Amniotic stem cell (primary cell): ENCODE measurements at regions not wholly inside any gene's neighbourhood (a gene's known extent, or its start where the extent isn't known, plus 50 kb on each side); places are given as distances from the start of the nearest gene placed in this dataset.
"Not testable (repeated sequence)": the region's sequence is repeated elsewhere in the genome, so short reads cannot be mapped to it uniquely, and the experiment has no call there.

Experiments used
- DNase-seq: peaks from one replicate; lab custom pipeline; 2025; lab: John Stamatoyannopoulos, UW

- no peak for DNase-seq
Observed at GRCh38 chr6:144395014-144395413, 109.9 kb downstream of the UTRN start.

GRCh38 chr6:144395826-144396225, 110.7 kb downstream of the UTRN start:
- no peak for DNase-seq

DNA sequence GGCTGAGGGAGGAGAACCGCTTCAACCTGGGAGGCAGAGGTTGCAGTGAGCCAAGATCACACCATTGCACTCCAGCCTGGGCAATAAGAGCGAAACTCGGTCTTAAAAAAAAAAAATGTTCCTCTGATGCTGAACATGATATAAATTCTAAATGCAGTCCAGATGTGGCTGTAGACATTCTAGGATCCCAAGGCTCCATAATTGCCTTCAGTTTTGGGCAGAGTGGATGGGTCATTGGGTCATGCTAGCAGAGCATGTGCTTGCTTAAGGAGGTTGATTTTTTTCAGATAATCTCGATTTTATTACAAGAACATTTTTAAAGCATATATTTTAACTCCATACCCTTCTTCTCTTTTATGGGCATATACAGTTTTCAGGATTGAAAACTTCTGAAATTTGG, 112.0 kb downstream of the UTRN start:
- DNase-seq: no peak

DNA sequence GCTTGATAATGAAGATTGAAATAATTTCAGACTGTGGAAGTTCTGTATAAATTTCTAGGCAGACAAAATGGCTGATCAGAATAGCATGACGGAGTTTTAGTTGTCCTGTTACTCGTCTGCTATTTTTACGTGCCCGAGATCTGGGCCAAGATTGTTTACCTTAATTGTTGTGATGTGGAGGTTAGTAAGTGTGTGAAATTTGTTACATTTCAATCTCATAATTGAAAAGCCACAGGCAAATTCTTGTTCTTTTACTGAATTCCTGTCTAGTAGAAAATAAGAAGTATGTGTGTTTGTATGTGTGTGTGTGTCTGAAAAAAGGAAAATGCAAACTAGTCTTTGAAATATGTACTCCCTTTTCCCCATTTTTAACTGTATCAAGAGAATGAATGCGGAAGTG, 115.2 kb downstream of the UTRN start:
- DNase-seq: no peak

DNA sequence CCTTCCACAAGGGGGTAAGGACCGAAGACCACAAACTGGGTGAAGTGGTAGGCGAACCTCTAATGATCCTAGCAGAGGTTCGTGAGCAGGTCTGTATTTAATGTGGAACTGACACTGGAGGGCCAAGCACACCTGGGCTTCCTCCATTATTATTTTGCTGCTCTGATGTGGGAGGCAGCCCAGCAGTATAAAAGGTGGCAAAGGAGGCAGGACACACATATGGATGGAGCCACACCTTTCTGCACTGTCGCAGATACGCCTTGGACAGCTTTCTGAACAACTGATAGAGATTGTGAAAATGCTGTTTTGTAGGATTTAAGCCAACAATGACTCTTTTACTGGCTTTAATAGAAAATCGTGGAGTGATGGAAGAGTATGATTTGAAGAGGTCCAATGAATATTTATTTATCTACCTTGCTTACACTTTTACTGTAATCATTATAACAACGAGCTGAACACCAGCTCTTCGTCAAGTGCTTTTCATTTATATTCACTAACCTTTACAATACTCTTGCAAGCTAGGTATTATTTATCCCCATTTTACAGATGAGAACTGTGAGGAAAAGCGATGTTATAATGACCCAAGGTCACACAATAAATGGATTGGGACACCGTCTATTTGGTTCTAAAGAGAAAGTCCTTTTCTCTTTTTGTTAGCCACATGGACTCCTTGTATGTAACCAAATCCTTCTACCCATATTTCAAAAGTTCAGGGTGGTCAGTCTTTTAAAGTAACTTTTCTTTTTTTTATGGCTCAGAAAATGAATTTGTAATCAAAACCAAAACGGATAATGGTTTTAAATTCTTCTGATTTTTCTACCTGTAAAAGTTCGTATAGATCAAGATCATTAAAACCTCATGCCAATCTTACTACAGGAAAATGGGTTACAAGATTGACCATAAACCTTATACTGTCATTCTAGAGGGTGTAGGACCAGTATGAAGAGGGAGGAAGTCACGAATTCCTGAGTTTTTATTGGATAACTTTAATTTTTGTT, 116.9 kb downstream of the UTRN start:
- DNase-seq: no peak

- no peak for DNase-seq
Observed at GRCh38 chr6:144402750-144403149, 117.6 kb downstream of the UTRN start.

- no peak for DNase-seq
Observed at GRCh38 chr6:144405163-144405562, 120.0 kb downstream of the UTRN start.

GRCh38 chr6:144406796-144407195, 121.7 kb downstream of the UTRN start:
- no peak for DNase-seq

DNA sequence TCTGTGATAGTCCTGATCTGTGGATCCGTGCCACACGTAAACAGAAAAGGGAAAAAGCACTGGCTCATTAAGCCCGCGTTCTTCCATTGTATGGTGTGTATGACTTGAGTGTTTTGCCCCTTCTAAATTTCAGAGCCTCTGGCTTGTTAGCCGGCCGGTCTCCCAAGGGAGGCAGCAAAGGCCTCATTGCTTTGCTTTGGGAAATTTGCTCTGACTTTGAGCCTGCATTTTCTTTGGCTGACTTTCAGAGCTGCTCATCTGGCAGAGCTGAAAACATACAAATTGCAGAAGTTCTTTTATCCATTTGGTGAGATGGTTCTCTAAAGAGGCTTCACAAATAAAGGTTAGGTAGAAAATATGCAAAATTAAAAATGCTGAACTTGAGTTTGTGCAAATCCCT, 123.0 kb downstream of the UTRN start:
- no peak for DNase-seq

DNA sequence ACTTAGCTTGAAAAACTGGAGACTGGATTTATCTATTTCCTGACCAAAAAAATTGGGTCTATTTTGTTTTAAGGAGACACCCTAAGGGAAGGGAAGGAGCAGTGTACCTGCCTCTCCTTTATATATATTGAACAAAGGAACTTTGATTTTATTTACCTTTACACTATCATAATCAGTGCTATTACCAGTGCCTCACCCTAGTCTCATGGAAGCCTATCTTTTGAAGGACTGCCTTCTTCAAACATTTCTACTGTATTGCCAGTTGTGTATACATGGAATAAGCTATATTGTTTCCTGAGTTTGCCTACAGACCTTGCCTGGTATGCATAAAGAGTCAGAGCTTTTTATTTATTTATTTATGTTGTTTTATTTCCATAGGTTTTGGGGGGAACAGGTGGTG, 124.9 kb downstream of the UTRN start:
- no peak for DNase-seq

DNA sequence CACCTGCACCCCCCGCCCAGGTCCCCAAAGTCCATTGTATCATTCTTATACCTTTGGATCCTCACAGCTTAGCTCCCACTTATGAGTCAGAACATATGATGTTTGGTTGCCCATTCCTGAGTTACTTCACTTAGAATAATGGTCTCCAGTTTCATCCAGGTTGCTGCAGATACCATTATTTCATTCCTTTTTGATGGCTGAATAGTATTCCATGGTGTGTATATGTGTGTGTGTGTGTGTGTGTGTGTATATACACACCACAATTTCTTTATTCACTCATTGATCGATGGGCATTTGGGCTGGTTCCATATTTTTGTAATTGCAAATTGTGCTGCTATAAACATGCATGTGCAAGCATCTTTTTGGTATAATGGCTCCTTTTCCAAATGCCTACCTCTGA, 125.4 kb downstream of the UTRN start:
- not testable (repeated sequence) for DNase-seq

GRCh38 chr6:144411531-144412165, 126.5 kb downstream of the UTRN start:
- DNase-seq: no peak

DNA sequence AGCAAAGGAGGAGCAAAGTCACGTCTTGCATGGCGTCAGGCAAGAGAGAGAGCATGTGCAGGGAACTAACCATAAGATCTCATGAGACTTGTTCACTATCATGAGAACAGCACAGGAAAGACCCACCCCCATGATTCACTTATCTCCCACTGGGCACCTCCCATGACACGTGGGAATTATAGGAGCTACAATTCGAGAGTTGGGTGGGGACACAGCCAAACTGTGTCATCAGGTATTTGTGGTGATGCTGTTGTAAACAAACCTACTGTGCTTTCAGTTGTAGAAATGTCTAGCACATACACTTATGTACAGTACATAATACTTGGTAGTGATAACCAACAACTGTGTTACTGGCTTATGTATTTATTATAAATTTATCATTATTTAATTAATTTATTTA, 128.3 kb downstream of the UTRN start:
- no peak for DNase-seq

- peak; percentile 29 for DNase-seq
Observed at GRCh38 chr6:144415014-144415413, 129.9 kb downstream of the UTRN start.

DNA sequence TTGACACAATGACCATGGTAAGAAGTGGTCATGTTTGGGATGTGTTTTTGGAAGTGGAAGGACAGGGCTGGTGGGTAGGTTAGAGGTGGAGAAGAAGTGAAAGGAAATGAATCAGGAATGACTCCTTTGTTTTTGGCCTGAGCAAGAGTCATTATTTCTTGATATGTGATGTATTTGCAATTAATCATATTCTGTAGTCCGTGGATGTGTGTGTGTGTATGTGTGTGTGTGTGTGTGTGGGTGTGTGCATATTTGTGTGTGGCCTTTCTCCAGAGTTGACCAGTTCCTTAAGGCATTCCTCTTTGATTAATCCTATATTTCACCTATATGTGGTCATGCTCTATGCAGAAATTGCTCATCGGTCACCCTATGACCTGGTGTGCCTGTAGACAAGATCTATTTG, 130.7 kb downstream of the UTRN start:
- DNase-seq: no peak

DNA sequence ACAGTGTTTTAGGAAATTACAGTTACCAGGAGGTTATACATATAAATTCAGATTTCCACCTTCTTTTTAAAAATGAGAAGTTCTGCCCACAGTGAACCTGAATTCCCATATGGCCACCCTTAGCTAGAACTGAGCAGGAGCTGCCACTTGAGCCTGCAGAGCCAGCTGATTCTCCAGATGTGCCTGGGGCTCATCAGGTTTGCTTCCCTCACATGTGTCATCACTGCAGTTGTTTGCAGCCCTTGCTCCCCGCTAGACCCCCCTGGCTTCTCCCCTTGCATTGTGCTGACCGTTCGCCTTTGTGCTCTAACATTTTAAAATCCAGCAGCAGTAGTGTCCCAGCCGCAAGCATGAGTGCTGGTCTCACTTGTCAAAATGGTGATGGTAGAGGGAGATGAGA, 131.1 kb downstream of the UTRN start:
- DNase-seq: no peak

- DNase-seq: no peak
Observed at GRCh38 chr6:144416773-144417172, 131.6 kb downstream of the UTRN start.

GRCh38 chr6:144417681-144418080, 132.5 kb downstream of the UTRN start:
- no peak for DNase-seq

GRCh38 chr6:144418959-144419545, 133.9 kb downstream of the UTRN start:
- no peak for DNase-seq

GRCh38 chr6:144423167-144423566, 138.0 kb downstream of the UTRN start:
- DNase-seq: no peak

DNA sequence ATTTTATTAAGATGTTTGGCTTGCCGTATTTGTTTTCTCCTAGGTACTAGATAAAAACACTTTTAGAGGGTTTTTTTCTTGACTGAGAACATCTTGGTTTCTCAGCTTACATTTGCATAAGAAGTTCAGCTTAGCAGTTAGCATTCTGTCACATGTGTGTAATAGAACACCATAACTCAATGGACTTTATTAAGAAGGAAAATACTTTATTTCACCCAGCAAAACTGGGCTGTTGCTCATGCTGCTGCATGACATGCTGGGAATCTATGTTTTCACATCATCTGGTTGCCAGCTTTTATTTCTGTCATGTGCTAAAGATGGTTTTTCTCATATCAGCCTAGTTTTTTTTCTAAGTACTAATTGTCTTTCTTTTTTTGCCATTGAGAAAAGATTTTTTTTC, 144.6 kb downstream of the UTRN start:
- no peak for DNase-seq

GRCh38 chr6:144433446-144433845, 148.3 kb downstream of the UTRN start:
- not testable (repeated sequence) for DNase-seq
